ENCODE measurements at regions not wholly inside any gene's neighbourhood (a gene's known extent, or its start where the extent isn't known, plus 50 kb on each side); places are given as distances from the start of the nearest gene placed in this dataset.

GRCh38 chr1:104291156-104291555 is 541.5 kb downstream of the AMY1C start:
- TF ChIP-seq, protein P1, sequence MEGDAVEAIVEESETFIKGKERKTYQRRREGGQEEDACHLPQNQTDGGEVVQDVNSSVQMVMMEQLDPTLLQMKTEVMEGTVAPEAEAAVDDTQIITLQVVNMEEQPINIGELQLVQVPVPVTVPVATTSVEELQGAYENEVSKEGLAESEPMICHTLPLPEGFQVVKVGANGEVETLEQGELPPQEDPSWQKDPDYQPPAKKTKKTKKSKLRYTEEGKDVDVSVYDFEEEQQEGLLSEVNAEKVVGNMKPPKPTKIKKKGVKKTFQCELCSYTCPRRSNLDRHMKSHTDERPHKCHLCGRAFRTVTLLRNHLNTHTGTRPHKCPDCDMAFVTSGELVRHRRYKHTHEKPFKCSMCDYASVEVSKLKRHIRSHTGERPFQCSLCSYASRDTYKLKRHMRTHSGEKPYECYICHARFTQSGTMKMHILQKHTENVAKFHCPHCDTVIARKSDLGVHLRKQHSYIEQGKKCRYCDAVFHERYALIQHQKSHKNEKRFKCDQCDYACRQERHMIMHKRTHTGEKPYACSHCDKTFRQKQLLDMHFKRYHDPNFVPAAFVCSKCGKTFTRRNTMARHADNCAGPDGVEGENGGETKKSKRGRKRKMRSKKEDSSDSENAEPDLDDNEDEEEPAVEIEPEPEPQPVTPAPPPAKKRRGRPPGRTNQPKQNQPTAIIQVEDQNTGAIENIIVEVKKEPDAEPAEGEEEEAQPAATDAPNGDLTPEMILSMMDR (conservative IDR thresholded peaks at IDR 0.05; ENCODE audit: low read depth, low read length): no peak
- no peak overlapping the region for H3K4me3 ChIP-seq (ENCODE audit: low read depth, low read length)
- no peak for DNase-seq (ENCODE audit: low read depth)

DNA sequence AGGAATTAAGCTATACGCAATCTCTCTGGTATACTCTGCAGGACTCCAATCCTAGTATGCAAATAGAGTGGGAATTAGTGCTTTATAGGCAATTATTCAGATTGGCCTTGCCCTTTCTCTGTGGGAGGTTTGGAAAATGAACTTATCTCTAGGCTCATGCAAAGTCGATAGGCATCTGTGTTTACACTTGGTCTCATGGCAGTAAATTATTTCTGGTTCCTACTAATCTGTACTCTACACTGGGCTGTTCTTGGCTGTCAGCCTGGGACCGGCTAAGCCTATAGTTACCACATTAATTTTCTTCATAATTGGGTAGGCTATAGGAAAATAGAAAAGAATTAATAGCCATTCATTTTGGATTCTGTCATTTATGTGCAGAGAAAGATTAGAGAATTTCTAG is 544.6 kb downstream of the AMY1C start:
- no peak overlapping the region for H3K4me3 ChIP-seq (ENCODE audit: low read depth, low read length)
- no peak for DNase-seq (ENCODE audit: low read depth)
- TF ChIP-seq, protein P1 (conservative IDR thresholded peaks at IDR 0.05; ENCODE audit: low read depth, low read length): no peak

DNA sequence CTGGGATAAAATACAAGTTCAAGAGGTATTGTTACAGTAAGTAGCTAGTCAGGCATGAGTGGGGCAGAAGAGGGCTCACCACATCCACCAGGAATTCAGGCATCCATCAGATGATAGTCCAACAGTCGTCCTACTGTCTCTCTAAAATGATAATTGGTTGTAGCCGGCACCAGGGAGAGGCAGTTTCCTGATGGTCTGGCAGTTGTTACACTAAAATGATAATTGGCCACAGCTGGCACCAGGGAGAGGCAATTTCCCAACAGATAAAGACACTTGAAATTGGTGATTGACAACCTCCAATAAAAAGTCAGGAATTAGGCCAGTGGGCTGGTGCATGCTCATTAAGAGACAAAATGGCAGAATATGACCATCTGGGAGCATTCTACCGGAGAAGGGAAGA is 545.8 kb downstream of the AMY1C start:
- no peak overlapping the region for H3K4me3 ChIP-seq (ENCODE audit: low read depth, low read length)
- DNase-seq (ENCODE audit: low read depth): no peak
- TF ChIP-seq, protein P1 (conservative IDR thresholded peaks at IDR 0.05; ENCODE audit: low read depth, low read length): no peak

- DNase-seq (ENCODE audit: low read depth): no peak
- TF ChIP-seq, protein P1 (conservative IDR thresholded peaks at IDR 0.05; ENCODE audit: low read depth, low read length): no peak
Measured at GRCh38 chr1:104309673-104310072, 560.0 kb downstream of the AMY1C start.

DNA sequence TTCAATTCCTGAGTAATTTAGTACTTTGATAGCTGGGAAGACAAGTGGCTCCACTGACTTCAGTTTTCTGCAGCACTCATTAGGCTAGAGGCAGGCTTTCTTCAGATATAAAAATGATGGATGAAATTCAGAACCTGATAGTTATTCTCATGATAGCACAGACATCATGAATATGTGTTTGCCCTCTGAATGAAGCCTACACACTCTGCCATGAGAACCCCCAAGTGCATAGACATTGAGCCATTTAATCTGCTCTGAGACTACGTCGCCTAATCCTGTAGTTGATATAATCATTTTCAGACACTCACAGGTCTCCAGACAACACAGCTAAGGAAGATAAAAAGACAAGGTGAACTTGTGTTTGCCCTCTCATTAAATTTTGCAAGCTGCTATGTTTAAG is 566.1 kb downstream of the AMY1C start:
- no peak overlapping the region for H3K4me3 ChIP-seq (ENCODE audit: low read depth, low read length)
- DNase-seq (ENCODE audit: low read depth): no peak
- TF ChIP-seq, protein P1 (conservative IDR thresholded peaks at IDR 0.05; ENCODE audit: low read depth, low read length): no peak

More at GRCh38 chr1:104309673-104310072, 560.0 kb downstream of the AMY1C start:
- H3K4me3 ChIP-seq (ENCODE audit: low read depth, low read length): no peak overlapping the region

DNA sequence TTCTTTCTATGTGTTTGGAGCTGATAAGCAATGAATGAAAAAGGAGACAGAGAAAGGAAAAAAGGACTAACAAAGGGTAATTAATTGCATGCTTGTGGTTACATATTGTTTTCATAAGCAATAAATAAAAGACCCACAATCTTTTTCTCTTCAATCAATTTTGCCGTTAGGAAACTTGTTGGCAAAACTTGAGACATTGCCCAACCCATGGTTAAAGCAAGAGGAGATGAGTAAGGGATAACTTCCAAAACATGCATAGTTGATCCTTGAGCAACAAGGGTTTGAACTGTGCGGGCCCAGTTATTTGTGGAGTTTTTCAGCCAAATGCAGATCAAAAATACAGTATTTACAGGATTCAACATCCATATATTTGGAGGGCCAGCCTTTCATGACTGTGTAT is 572.4 kb downstream of the AMY1C start:
- TF ChIP-seq, protein P1 (conservative IDR thresholded peaks at IDR 0.05; ENCODE audit: low read depth, low read length): no peak
- no peak for DNase-seq (ENCODE audit: low read depth)
- no peak overlapping the region for H3K4me3 ChIP-seq (ENCODE audit: low read depth, low read length)

- TF ChIP-seq, protein P1 (conservative IDR thresholded peaks at IDR 0.05; ENCODE audit: low read depth, low read length): no peak
- DNase-seq (ENCODE audit: low read depth): no peak
- H3K4me3 ChIP-seq (ENCODE audit: low read depth, low read length): no peak overlapping the region
Measured at GRCh38 chr1:104329278-104329677, 579.6 kb downstream of the AMY1C start.
